GM19395 (cell line): ENCODE measurements at regions not wholly inside any gene's neighbourhood (a gene's known extent, or its start where the extent isn't known, plus 50 kb on each side); places are given as distances from the start of the nearest gene placed in this dataset.
"Not testable (repeated sequence)": the region's sequence is repeated elsewhere in the genome, so short reads cannot be mapped to it uniquely, and the experiment has no call there.

Experiments used
- ATAC-seq: cut with Tn5 transposase; IDR thresholded peaks from one replicate; pipeline ENCODE4 v1.9.1; 2021; ENCODE audit warnings: mild to moderate bottlenecking, moderate library complexity; ENCODE audit not compliant: unreplicated experiment

- ATAC-seq: no peak
Measured at GRCh38 chr3:182644790-182645433, 148.4 kb upstream of the ATP11B start.

- ATAC-seq: no peak
Measured at GRCh38 chr3:182650568-182651128, 142.7 kb upstream of the ATP11B start.

GRCh38 chr3:182651461-182651860 is 141.8 kb upstream of the ATP11B start:
- ATAC-seq: no peak

GRCh38 chr3:182653065-182653464 is 140.2 kb upstream of the ATP11B start:
- not testable (repeated sequence) for ATAC-seq

- no peak for ATAC-seq
Measured at GRCh38 chr3:182668541-182668940, 124.8 kb upstream of the ATP11B start.

GRCh38 chr3:182668974-182669373 is 124.3 kb upstream of the ATP11B start:
- no peak for ATAC-seq

- no peak for ATAC-seq
Measured at GRCh38 chr3:182671541-182671940, 121.8 kb upstream of the ATP11B start.

- no peak for ATAC-seq
Measured at GRCh38 chr3:182671942-182672341, 121.4 kb upstream of the ATP11B start.

- ATAC-seq: no peak
Measured at GRCh38 chr3:182673336-182673735, 120.0 kb upstream of the ATP11B start.

- ATAC-seq: peak; percentile 84
Measured at GRCh38 chr3:182682263-182683241, 110.8 kb upstream of the ATP11B start.

GRCh38 chr3:182683453-182683852 is 109.9 kb upstream of the ATP11B start:
- peak; percentile 68 for ATAC-seq

- ATAC-seq: no peak
Measured at GRCh38 chr3:182683858-182684257, 109.4 kb upstream of the ATP11B start.

- no peak for ATAC-seq
Measured at GRCh38 chr3:182686033-182686886, 107.0 kb upstream of the ATP11B start.

- ATAC-seq: no peak
Measured at GRCh38 chr3:182690172-182690571, 103.1 kb upstream of the ATP11B start.

- peak; percentile 81 for ATAC-seq
Measured at GRCh38 chr3:182692021-182692420, 101.3 kb upstream of the ATP11B start.

- peak; percentile 39 for ATAC-seq
Measured at GRCh38 chr3:182692695-182693094, 100.6 kb upstream of the ATP11B start.

- ATAC-seq: no peak
Measured at GRCh38 chr3:182693723-182694122, 99.6 kb upstream of the ATP11B start.

- no peak for ATAC-seq
Measured at GRCh38 chr3:182696916-182697315, 96.4 kb upstream of the ATP11B start.

GRCh38 chr3:182697345-182697919 is 95.9 kb upstream of the ATP11B start:
- no peak for ATAC-seq

- ATAC-seq: no peak
Measured at GRCh38 chr3:182698078-182698477, 95.2 kb upstream of the ATP11B start.
